Stimulated activated CD4-positive, alpha-beta T cell treated with anti-CD3 and anti-CD28 coated beads, Interleukin-1b, Interleukin-23, amount 100 ng/mL, for 24 hours (primary cell): ENCODE measurements at regions not wholly inside any gene's neighbourhood (a gene's known extent, or its start where the extent isn't known, plus 50 kb on each side); places are given as distances from the start of the nearest gene placed in this dataset.
"Not testable (repeated sequence)": the region's sequence is repeated elsewhere in the genome, so short reads cannot be mapped to it uniquely, and the experiment has no call there.

ENCODE experiments used
- DNase-seq, 4 experiments: peaks; one replicate each; pipeline ENCODE4 v3.0.0-alpha.2; 2020; ENCODE audit warnings: low read depth in 4 of 4, low spot score in 1 of 4

- no peak for DNase-seq
Measured at GRCh38 chr9:86500667-86501435, 146.6 kb upstream of the TUT7 start.

GRCh38 chr9:86500031-86500430, 145.8 kb upstream of the TUT7 start:
- DNase-seq = no peak

GRCh38 chr9:86494644-86495111, 140.5 kb upstream of the TUT7 start:
- no peak for DNase-seq

- DNase-seq = no peak
Measured at GRCh38 chr9:86491468-86492266, 137.5 kb upstream of the TUT7 start.

GRCh38 chr9:86488794-86489193, 134.6 kb upstream of the TUT7 start:
- no peak for DNase-seq

- DNase-seq = no peak
Measured at GRCh38 chr9:86488345-86488744, 134.1 kb upstream of the TUT7 start.

GRCh38 chr9:86487838-86488233, 133.6 kb upstream of the TUT7 start:
- DNase-seq = no peak

GRCh38 chr9:86486891-86487837, 133.0 kb upstream of the TUT7 start:
- DNase-seq = no peak

- DNase-seq = no peak
Measured at GRCh38 chr9:86485359-86485758, 131.1 kb upstream of the TUT7 start.

GRCh38 chr9:86483496-86483895, 129.3 kb upstream of the TUT7 start:
- DNase-seq = no peak

- DNase-seq = no peak
Measured at GRCh38 chr9:86481466-86481865, 127.3 kb upstream of the TUT7 start.

GRCh38 chr9:86475255-86475654, 121.0 kb upstream of the TUT7 start:
- DNase-seq = not testable (repeated sequence)

- DNase-seq = no peak
Measured at GRCh38 chr9:86471171-86471815, 117.1 kb upstream of the TUT7 start.

- no peak for DNase-seq
Measured at GRCh38 chr9:86470326-86470725, 116.1 kb upstream of the TUT7 start.

- no peak for DNase-seq
Measured at GRCh38 chr9:86469476-86470250, 115.5 kb upstream of the TUT7 start.

- DNase-seq = no peak
Measured at GRCh38 chr9:86464242-86464641, 110.0 kb upstream of the TUT7 start.

GRCh38 chr9:86460216-86461002, 106.2 kb upstream of the TUT7 start:
- DNase-seq = no peak

- DNase-seq = no peak
Measured at GRCh38 chr9:86459599-86460155, 105.5 kb upstream of the TUT7 start.

- DNase-seq = no peak
Measured at GRCh38 chr9:86459191-86459590, 105.0 kb upstream of the TUT7 start.
